ENCODE measurements at regions not wholly inside any gene's neighbourhood (a gene's known extent, or its start where the extent isn't known, plus 50 kb on each side); places are given as distances from the start of the nearest gene placed in this dataset.

GRCh38 chr13:106714271-106714982 is 146.5 kb upstream of the ARGLU1 start:
- H3K4me3 ChIP-seq (ENCODE audit: low read depth, low read length) = no peak overlapping the region
- no peak for DNase-seq (ENCODE audit: low read depth, low spot score)

GRCh38 chr13:106712381-106712780 is 144.4 kb upstream of the ARGLU1 start:
- DNase-seq (ENCODE audit: low read depth, low spot score) = no peak
- no peak for TF ChIP-seq CTCF (IDR thresholded peaks at IDR 0.05; ENCODE audit: low read depth, low read length)
- Histone ChIP-seq H3K4me3 (ENCODE audit: low read depth, low read length) (no peak overlapping the region), H3K9me3 (ENCODE audit: control insufficient read depth, insufficient read depth, low read length) (no peaks in the 10 kb centered on the region), H3K27ac (ENCODE audit: low read depth, low read length) (no peak overlapping the region), H3K27me3 (ENCODE audit: control insufficient read depth, insufficient read depth, low read length) (peaks cover 2% of the 10 kb centered on the region)
- POLR2A ChIA-PET = no interaction called here
- CTCF ChIA-PET = no interaction called here

More at GRCh38 chr13:106714271-106714982, 146.5 kb upstream of the ARGLU1 start:
- CTCF ChIA-PET = no interaction called here
- no peak for TF ChIP-seq CTCF (IDR thresholded peaks at IDR 0.05; ENCODE audit: low read depth, low read length)
- POLR2A ChIA-PET = no interaction called here
- Histone ChIP-seq H3K27ac (ENCODE audit: low read depth, low read length) (no peak overlapping the region), H3K27me3 (ENCODE audit: control insufficient read depth, insufficient read depth, low read length) (peaks cover 2% of the 10 kb centered on the region), H3K9me3 (ENCODE audit: control insufficient read depth, insufficient read depth, low read length) (no peaks in the 10 kb centered on the region)

GRCh38 chr13:106710266-106710665 is 142.3 kb upstream of the ARGLU1 start:
- H3K9me3 ChIP-seq (ENCODE audit: control insufficient read depth, insufficient read depth, low read length) = no peaks in the 10 kb centered on the region
- no peak for DNase-seq (ENCODE audit: low read depth, low spot score)
- ChIA-PET CTCF (interaction anchor here (1.8 kb wide), 1 partner anchor 414 kb away, joined by 4 read pairs; no protein-coding TSS in a partner anchor), POLR2A (no interaction called here)
- peaks cover 2% of the 10 kb centered on the region for H3K27me3 ChIP-seq (ENCODE audit: control insufficient read depth, insufficient read depth, low read length)
- no peak for TF ChIP-seq CTCF (IDR thresholded peaks at IDR 0.05; ENCODE audit: low read depth, low read length)
- H3K27ac ChIP-seq (ENCODE audit: low read depth, low read length) = no peak overlapping the region
- no peak overlapping the region for H3K4me3 ChIP-seq (ENCODE audit: low read depth, low read length)

GRCh38 chr13:106709522-106709921 is 141.6 kb upstream of the ARGLU1 start:
- ChIA-PET POLR2A (no interaction called here), CTCF (interaction anchor here (1.8 kb wide), 1 partner anchor 414 kb away, joined by 4 read pairs; no protein-coding TSS in a partner anchor)
- DNase-seq (ENCODE audit: low read depth, low spot score) = no peak
- TF ChIP-seq CTCF (IDR thresholded peaks at IDR 0.05; ENCODE audit: low read depth, low read length) = no peak
- no peak overlapping the region for H3K27ac ChIP-seq (ENCODE audit: low read depth, low read length)
- peaks cover 2% of the 10 kb centered on the region for H3K27me3 ChIP-seq (ENCODE audit: control insufficient read depth, insufficient read depth, low read length)
- no peaks in the 10 kb centered on the region for H3K9me3 ChIP-seq (ENCODE audit: control insufficient read depth, insufficient read depth, low read length)
- H3K4me3 ChIP-seq (ENCODE audit: low read depth, low read length) = no peak overlapping the region

GRCh38 chr13:106702505-106702904 is 134.6 kb upstream of the ARGLU1 start:
- no peak overlapping the region for H3K27ac ChIP-seq (ENCODE audit: low read depth, low read length)
- no peak for DNase-seq (ENCODE audit: low read depth, low spot score)
- POLR2A ChIA-PET = no interaction called here
- no peaks in the 10 kb centered on the region for H3K27me3 ChIP-seq (ENCODE audit: control insufficient read depth, insufficient read depth, low read length)
- no peaks in the 10 kb centered on the region for H3K9me3 ChIP-seq (ENCODE audit: control insufficient read depth, insufficient read depth, low read length)
- no peak overlapping the region for H3K4me3 ChIP-seq (ENCODE audit: low read depth, low read length)
- TF ChIP-seq CTCF (IDR thresholded peaks at IDR 0.05; ENCODE audit: low read depth, low read length) = no peak
- CTCF ChIA-PET = no interaction called here
